Lung (tissue), 11 donors: ENCODE measurements at regions not wholly inside any gene's neighbourhood (a gene's known extent, or its start where the extent isn't known, plus 50 kb on each side); places are given as distances from the start of the nearest gene placed in this dataset.
A peak's percentile ranks its signal among the peaks of the same experiment; 100 is the strongest.
"Not testable (repeated sequence)": the region's sequence is repeated elsewhere in the genome, so short reads cannot be mapped to it uniquely, and the experiment has no call there.

Source experiments
- ATAC-seq: fragments of 200-7000 bp; cut with Tn5 transposase; one replicate; pipeline ENCODE4 v1.9.1; 2020; ENCODE audit warnings: moderate number of reproducible peaks; ENCODE audit not compliant: insufficient read depth, low FRiP score
- DNase-seq, 3 donors: peaks; one replicate each; pipeline ENCODE4 v3.0.0-alpha.2; 2013 to 2017
- H3K27ac ChIP-seq, 2 donors: one replicate each; pipeline ENCODE4 v1.5.1; 2013; ENCODE audit warnings: mild to moderate bottlenecking in 2 of 2, moderate library complexity in 2 of 2, control low read depth in 1 of 2, inconsistent platforms in 1 of 2, low read depth in 1 of 2, low read length in 1 of 2
- H3K27me3 ChIP-seq, 3 donors: one replicate each; pipeline ENCODE4 v1.5.1; 2013; ENCODE audit warnings: low read length in 2 of 3; ENCODE audit not compliant: control insufficient read depth in 3 of 3, insufficient read depth in 3 of 3
- H3K36me3 ChIP-seq, 4 donors: one replicate each; pipeline ENCODE4 v1.5.1; 2013; ENCODE audit warnings: low read length in 4 of 4, mild to moderate bottlenecking in 1 of 4, moderate library complexity in 1 of 4; ENCODE audit not compliant: control insufficient read depth in 4 of 4, insufficient read depth in 4 of 4
- H3K4me1 ChIP-seq, 5 donors: one replicate each; pipeline ENCODE4 v1.5.1; 2013; ENCODE audit warnings: low read length in 5 of 5, mild to moderate bottlenecking in 2 of 5, moderate library complexity in 1 of 5; ENCODE audit not compliant: control insufficient read depth in 5 of 5, insufficient read depth in 5 of 5
- H3K4me3 ChIP-seq: one replicate; pipeline ENCODE4 v1.5.1; 2013; ENCODE audit warnings: mild to moderate bottlenecking, control low read depth, moderate library complexity
- H3K9ac ChIP-seq, 2 donors: one replicate each; pipeline ENCODE4 v1.5.1; 2013; ENCODE audit warnings: low read length in 2 of 2, control low read depth in 1 of 2; ENCODE audit not compliant: insufficient read depth in 1 of 2
- H3K9me3 ChIP-seq, 4 donors: one replicate each; pipeline ENCODE4 v1.5.1; 2013; ENCODE audit warnings: low read length in 3 of 4, mild to moderate bottlenecking in 1 of 4, moderate library complexity in 1 of 4; ENCODE audit not compliant: control insufficient read depth in 4 of 4, insufficient read depth in 3 of 4
- CTCF ChIP-seq: IDR thresholded peaks from 2 replicates; pipeline ENCODE4 v1.5.1; 2012; ENCODE audit warnings: mild to moderate bottlenecking; ENCODE audit errors: control extremely low read depth, extremely low read depth
- WGBS, 2 donors: extraction: QIAGEN DNeasy Blood & Tissue Kit; methylation state at CpG; one replicate each; pipeline ENCODE4 v1.1.7; 2013; 5-methylcytosine and 5-hydroxymethylcytosine counted together
- donor health status: control.
- donor health status: control.
- donor health status: Bipolar disorder and iron deficiency.
- donor health status: healthy.
- donor health status: DM: yes; HTN: yes; CAD: no.

GRCh38 chr12:78293059-78293686 is 462.5 kb downstream of the NAV3 start:
- TF ChIP-seq CTCF, result no peak
- no peaks in the 10 kb centered on the region for H3K36me3 ChIP-seq
- no peak overlapping the region for H3K9ac ChIP-seq
- 46 to 64% methylated on average over 1 of the region's 1 CpG for WGBS, 2 donors
- H3K4me1 ChIP-seq, result no peaks in the 10 kb centered on the region
- no peak overlapping the region for H3K27ac ChIP-seq
- DNase-seq, result peak in 1 of 3 donors; percentile 24
- no peak for ATAC-seq
- no peaks in the 10 kb centered on the region for H3K9me3 ChIP-seq
- H3K4me3 ChIP-seq, result no peak overlapping the region
- H3K27me3 ChIP-seq, result no peaks in the 10 kb centered on the region

GRCh38 chr12:78301282-78301681 is 470.6 kb downstream of the NAV3 start:
- not testable (repeated sequence) for DNase-seq, H3K9me3 ChIP-seq, H3K27me3 ChIP-seq, H3K4me3 ChIP-seq, H3K36me3 ChIP-seq, ATAC-seq, H3K27ac ChIP-seq, H3K4me1 ChIP-seq, H3K9ac ChIP-seq
- WGBS, 2 donors, result 89% methylated on average over 5 of the region's 5 CpGs

- no peak for TF ChIP-seq CTCF
- 79 to 89% methylated on average over 1 of the region's 1 CpG for WGBS, 2 donors
- no peak for ATAC-seq
These were observed 475.1 kb downstream of the NAV3 start for GRCh38 chr12:78305808-78306207.

GRCh38 chr12:78306236-78306635 is 475.5 kb downstream of the NAV3 start:
- ATAC-seq (no peak), DNase-seq (no peak)

More at GRCh38 chr12:78305808-78306207, 475.1 kb downstream of the NAV3 start:
- no peaks in the 10 kb centered on the region for H3K4me1 ChIP-seq
- H3K27ac ChIP-seq, result no peak overlapping the region
- DNase-seq, result no peak
- H3K36me3 ChIP-seq, result no peaks in the 10 kb centered on the region
- H3K9ac ChIP-seq, result no peak overlapping the region
- no peaks in the 10 kb centered on the region for H3K27me3 ChIP-seq
- H3K4me3 ChIP-seq, result no peak overlapping the region
- no peaks in the 10 kb centered on the region for H3K9me3 ChIP-seq

More at GRCh38 chr12:78306236-78306635, 475.5 kb downstream of the NAV3 start:
- Histone ChIP-seq H3K36me3 (no peaks in the 10 kb centered on the region), H3K27ac (no peak overlapping the region), H3K9me3 (no peaks in the 10 kb centered on the region), H3K4me1 (no peaks in the 10 kb centered on the region), H3K4me3 (no peak overlapping the region), H3K9ac (no peak overlapping the region), H3K27me3 (no peaks in the 10 kb centered on the region)
- TF ChIP-seq CTCF, result no peak
